SK-N-SH (cell line): ENCODE measurements at regions not wholly inside any gene's neighbourhood (a gene's known extent, or its start where the extent isn't known, plus 50 kb on each side); places are given as distances from the start of the nearest gene placed in this dataset.

Source experiments
- CTCF ChIA-PET: fragments of 300-600, 350-600 bp; formaldehyde crosslinking; extraction: SDS; loops from one replicate; lab custom pipeline; 2021; lab: Yijun Ruan, JAX
- POLR2A ChIA-PET: fragments of 350-600 bp; sonication (Branson Sonifier 250); formaldehyde crosslinking; extraction: SDS; loops from one replicate; lab custom pipeline; 2020; ENCODE audit warnings: antibody characterized with exemption, inconsistent platforms; lab: Yijun Ruan, JAX
- DNase-seq: peaks from one replicate; pipeline ENCODE4 v3.0.0; 2012
- H2AFZ ChIP-seq: fragments of 200-600 bp; sonication (generic); 2 replicates; pipeline ENCODE4 v1.8.1; 2016; ENCODE audit warnings: antibody characterized with exemption, mild to moderate bottlenecking, low read depth
- H3F3A ChIP-seq: fragments of 200-600 bp; sonication (generic); replicated peaks from 2 replicates; pipeline ENCODE3; 2016; ENCODE audit warnings: antibody characterized with exemption, mild to moderate bottlenecking; ENCODE audit not compliant: insufficient read depth
- H3K27ac ChIP-seq, 2 experiments: fragments of 200-500 bp in 1 of 2; fragments of 200-600 bp in 1 of 2; sonication (Bioruptor generic) in 1 of 2; sonication (generic), shearing (Covaris generic) in 1 of 2; 2 replicates each; pipeline versions ENCODE4 v1.5.1 to v1.6.1; 2014 to 2016; ENCODE audit warnings: low read depth in 2 of 2, inconsistent platforms in 1 of 2, low read length in 1 of 2, mild to moderate bottlenecking in 1 of 2, mixed read lengths in 1 of 2
- H3K27me3 ChIP-seq: fragments of 200-600 bp; sonication (generic), shearing (Covaris generic); 2 replicates; pipeline ENCODE4 v1.6.1; 2016; ENCODE audit warnings: mixed run types; ENCODE audit not compliant: insufficient read depth
- H3K36me3 ChIP-seq, 2 experiments: fragments of 200-500 bp in 1 of 2; fragments of 200-600 bp in 1 of 2; sonication (Bioruptor generic) in 1 of 2; sonication (generic) in 1 of 2; replicated peaks in 1 of 2; 2 replicates each; pipeline versions ENCODE3 to v1.5.1; 2014 to 2016; ENCODE audit warnings: low read length in 1 of 2, mild to moderate bottlenecking in 1 of 2; ENCODE audit not compliant: insufficient read depth in 2 of 2, control insufficient read depth in 1 of 2
- H3K4me1 ChIP-seq, 2 experiments: fragments of 200-500 bp in 1 of 2; fragments of 200-600 bp in 1 of 2; sonication (Bioruptor generic) in 1 of 2; sonication (generic), shearing (Covaris generic) in 1 of 2; 2 replicates each; pipeline versions ENCODE4 v1.5.1 to v1.6.1; 2014 to 2016; ENCODE audit warnings: low read depth in 1 of 2, low read length in 1 of 2, mixed run types in 1 of 2; ENCODE audit not compliant: insufficient read depth in 2 of 2, control insufficient read depth in 1 of 2
- H3K4me2 ChIP-seq: fragments of 200-600 bp; sonication (generic), shearing (Covaris generic); 2 replicates; pipeline ENCODE4 v1.6.1; 2017; ENCODE audit warnings: mixed run types
- H3K4me3 ChIP-seq, 2 experiments: fragments of 200-500 bp in 1 of 2; fragments of 200-600 bp in 1 of 2; sonication (Bioruptor generic) in 1 of 2; sonication (generic), shearing (Covaris generic) in 1 of 2; 2 replicates each; pipeline versions ENCODE4 v1.5.1 to v1.8.1; 2014 to 2016; ENCODE audit warnings: low read depth in 2 of 2, inconsistent platforms in 1 of 2, low read length in 1 of 2, mild to moderate bottlenecking in 1 of 2, mixed read lengths in 1 of 2, moderate library complexity in 1 of 2
- H3K79me2 ChIP-seq: fragments of 200-600 bp; sonication (generic); 2 replicates; pipeline ENCODE4 v1.8.1; 2017; ENCODE audit warnings: mild to moderate bottlenecking; ENCODE audit not compliant: insufficient read depth
- H3K9ac ChIP-seq: fragments of 200-600 bp; sonication (generic); 2 replicates; pipeline ENCODE4 v1.6.1; 2017; ENCODE audit warnings: mixed run types
- H3K9me2 ChIP-seq: fragments of 200-600 bp; sonication (generic); 2 replicates; pipeline ENCODE4 v1.6.1; 2017; ENCODE audit warnings: mixed run types
- H3K9me3 ChIP-seq: fragments of 200-600 bp; sonication (generic); 2 replicates; pipeline ENCODE4 v1.6.1; 2017; ENCODE audit warnings: mixed run types, mild to moderate bottlenecking, moderate library complexity
- H4K20me1 ChIP-seq: fragments of 200-600 bp; sonication (generic); 2 replicates; pipeline ENCODE4 v1.6.1; 2017; ENCODE audit warnings: mild to moderate bottlenecking, mixed run types; ENCODE audit not compliant: insufficient read depth
- FOSL2 ChIP-seq: IDR thresholded peaks from 2 replicates; pipeline ENCODE4 v1.4.0; 2012; ENCODE audit warnings: low read depth, mild to moderate bottlenecking, moderate library complexity, borderline replicate concordance
- FOXM1 ChIP-seq: IDR thresholded peaks from 2 replicates; pipeline ENCODE4 v1.4.0; 2012; ENCODE audit warnings: low read depth, mild to moderate bottlenecking
- GATA2 ChIP-seq: sonication (generic); formaldehyde crosslinking; IDR thresholded peaks from 2 replicates; pipeline ENCODE4 v1.5.0; 2020; ENCODE audit warnings: mild to moderate bottlenecking, missing genetic modification reagents
- JUND ChIP-seq: IDR thresholded peaks from 2 replicates; pipeline ENCODE4 v1.4.0; 2012
- MXI1 ChIP-seq: IDR thresholded peaks from 2 replicates; pipeline ENCODE4 v1.6.1; 2012; ENCODE audit warnings: mild to moderate bottlenecking, low read depth, low read length, improper control_type of control experiment
- NFIC ChIP-seq: IDR thresholded peaks from 2 replicates; pipeline ENCODE4 v1.4.0; 2012; ENCODE audit warnings: borderline replicate concordance
- NRF1 ChIP-seq: IDR thresholded peaks from 2 replicates; pipeline ENCODE4 v1.6.1; 2012; ENCODE audit warnings: low read depth, mild to moderate bottlenecking, low read length
- POLR2AphosphoS5 ChIP-seq: IDR thresholded peaks from 2 replicates; pipeline ENCODE4 v1.6.1; 2012; ENCODE audit warnings: low read depth, low read length
- RAD21 ChIP-seq: IDR thresholded peaks from 2 replicates; pipeline ENCODE4 v1.6.1; 2012; ENCODE audit warnings: mild to moderate bottlenecking, low read length
- RCOR1 ChIP-seq: fragments of 150-350 bp; IDR thresholded peaks from 2 replicates; pipeline ENCODE4 v1.6.1; 2017; ENCODE audit warnings: antibody characterized with exemption, low read length
- RFX5 ChIP-seq: IDR thresholded peaks from 2 replicates; pipeline ENCODE4 v1.6.1; 2012; ENCODE audit warnings: mild to moderate bottlenecking, improper control_type of control experiment, low read length
- SIN3A ChIP-seq: IDR thresholded peaks from 2 replicates; pipeline ENCODE4 v1.6.1; 2012; ENCODE audit warnings: low read depth, mild to moderate bottlenecking, low read length, moderate library complexity, borderline replicate concordance
- TAF1 ChIP-seq: IDR thresholded peaks from 2 replicates; pipeline ENCODE4 v1.6.1; 2012; ENCODE audit warnings: low read depth, mild to moderate bottlenecking, low read length, moderate library complexity, borderline replicate concordance
- TCF12 ChIP-seq: IDR thresholded peaks from 2 replicates; pipeline ENCODE4 v1.4.0; 2012
- YY1 ChIP-seq: IDR thresholded peaks from 2 replicates; pipeline ENCODE4 v1.4.0; 2012; ENCODE audit warnings: low read depth, mild to moderate bottlenecking
- WGBS: methylation state at CpG from one replicate; pipeline ENCODE4 v1.1.6; 2017; ENCODE audit warnings: low lambda C conversion rate; 5-methylcytosine and 5-hydroxymethylcytosine counted together
- TF ChIP-seq, protein P1 (sequence below): fragments of 150-350 bp; IDR thresholded peaks from 2 replicates; pipeline ENCODE4 v1.6.1; 2016; ENCODE audit warnings: mild to moderate bottlenecking, low read depth, low read length
- TF ChIP-seq, protein P2 (sequence below): IDR thresholded peaks from 2 replicates; pipeline ENCODE4 v1.4.0; 2012; ENCODE audit warnings: low read depth, borderline replicate concordance
- TF ChIP-seq, protein P3 (sequence below): IDR thresholded peaks from 2 replicates; pipeline ENCODE4 v1.4.0; 2012; ENCODE audit warnings: low read depth
- TF ChIP-seq, protein P4 (sequence below): IDR thresholded peaks from 2 replicates; pipeline ENCODE4 v1.6.1; 2012; ENCODE audit warnings: mild to moderate bottlenecking, low read depth, low read length, moderate library complexity

DNA sequence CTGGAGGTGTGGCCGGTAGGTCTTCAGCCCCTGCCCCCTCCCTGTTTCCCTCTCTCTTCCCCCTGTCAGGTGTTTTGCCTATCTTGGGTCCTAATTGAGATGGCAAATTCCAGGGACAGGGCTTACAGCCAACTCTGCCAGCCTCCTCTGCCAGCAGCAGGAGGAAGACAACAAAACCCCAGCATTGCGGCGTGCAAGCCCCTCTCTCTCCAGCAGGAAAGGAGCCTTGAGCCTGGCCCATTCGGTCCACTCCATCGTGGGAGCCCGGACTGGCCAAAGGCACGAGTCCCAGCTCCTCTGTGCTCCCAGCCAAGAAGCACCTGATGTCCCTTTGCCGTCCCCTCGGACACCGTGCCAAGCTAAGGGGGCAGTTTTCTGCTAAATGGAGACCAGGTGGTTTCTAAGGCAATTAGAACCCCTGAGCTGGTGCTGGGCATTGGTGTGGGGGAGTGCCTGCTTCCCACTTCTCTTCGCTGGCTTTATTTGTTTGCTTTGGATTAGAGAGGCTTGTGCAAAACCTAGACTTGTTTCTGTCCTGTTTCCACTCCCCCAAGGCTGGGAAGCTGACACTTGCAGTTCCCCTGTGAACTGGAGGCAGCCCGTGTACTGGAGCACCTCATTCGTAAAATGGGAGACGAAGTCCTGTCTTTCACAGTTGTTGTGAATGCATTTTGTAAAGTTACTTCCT, 57.1 kb upstream of the LHX5 start (continued):
- TF ChIP-seq GATA2 (CRISPR knock-in tag), result no peak
- TF ChIP-seq, protein P1, sequence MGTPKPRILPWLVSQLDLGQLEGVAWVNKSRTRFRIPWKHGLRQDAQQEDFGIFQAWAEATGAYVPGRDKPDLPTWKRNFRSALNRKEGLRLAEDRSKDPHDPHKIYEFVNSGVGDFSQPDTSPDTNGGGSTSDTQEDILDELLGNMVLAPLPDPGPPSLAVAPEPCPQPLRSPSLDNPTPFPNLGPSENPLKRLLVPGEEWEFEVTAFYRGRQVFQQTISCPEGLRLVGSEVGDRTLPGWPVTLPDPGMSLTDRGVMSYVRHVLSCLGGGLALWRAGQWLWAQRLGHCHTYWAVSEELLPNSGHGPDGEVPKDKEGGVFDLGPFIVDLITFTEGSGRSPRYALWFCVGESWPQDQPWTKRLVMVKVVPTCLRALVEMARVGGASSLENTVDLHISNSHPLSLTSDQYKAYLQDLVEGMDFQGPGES, result no peak
- TF ChIP-seq RCOR1, result no peak
- TF ChIP-seq RAD21, result no peak
- TF ChIP-seq TCF12, result no peak
- no peak for TF ChIP-seq POLR2AphosphoS5
- TF ChIP-seq, protein P2, sequence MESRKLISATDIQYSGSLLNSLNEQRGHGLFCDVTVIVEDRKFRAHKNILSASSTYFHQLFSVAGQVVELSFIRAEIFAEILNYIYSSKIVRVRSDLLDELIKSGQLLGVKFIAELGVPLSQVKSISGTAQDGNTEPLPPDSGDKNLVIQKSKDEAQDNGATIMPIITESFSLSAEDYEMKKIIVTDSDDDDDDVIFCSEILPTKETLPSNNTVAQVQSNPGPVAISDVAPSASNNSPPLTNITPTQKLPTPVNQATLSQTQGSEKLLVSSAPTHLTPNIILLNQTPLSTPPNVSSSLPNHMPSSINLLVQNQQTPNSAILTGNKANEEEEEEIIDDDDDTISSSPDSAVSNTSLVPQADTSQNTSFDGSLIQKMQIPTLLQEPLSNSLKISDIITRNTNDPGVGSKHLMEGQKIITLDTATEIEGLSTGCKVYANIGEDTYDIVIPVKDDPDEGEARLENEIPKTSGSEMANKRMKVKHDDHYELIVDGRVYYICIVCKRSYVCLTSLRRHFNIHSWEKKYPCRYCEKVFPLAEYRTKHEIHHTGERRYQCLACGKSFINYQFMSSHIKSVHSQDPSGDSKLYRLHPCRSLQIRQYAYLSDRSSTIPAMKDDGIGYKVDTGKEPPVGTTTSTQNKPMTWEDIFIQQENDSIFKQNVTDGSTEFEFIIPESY, result no peak
- TF ChIP-seq MXI1, result no peak
- TF ChIP-seq YY1, result no peak
- TF ChIP-seq, protein P3, sequence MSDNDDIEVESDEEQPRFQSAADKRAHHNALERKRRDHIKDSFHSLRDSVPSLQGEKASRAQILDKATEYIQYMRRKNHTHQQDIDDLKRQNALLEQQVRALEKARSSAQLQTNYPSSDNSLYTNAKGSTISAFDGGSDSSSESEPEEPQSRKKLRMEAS, result no peak

DNA sequence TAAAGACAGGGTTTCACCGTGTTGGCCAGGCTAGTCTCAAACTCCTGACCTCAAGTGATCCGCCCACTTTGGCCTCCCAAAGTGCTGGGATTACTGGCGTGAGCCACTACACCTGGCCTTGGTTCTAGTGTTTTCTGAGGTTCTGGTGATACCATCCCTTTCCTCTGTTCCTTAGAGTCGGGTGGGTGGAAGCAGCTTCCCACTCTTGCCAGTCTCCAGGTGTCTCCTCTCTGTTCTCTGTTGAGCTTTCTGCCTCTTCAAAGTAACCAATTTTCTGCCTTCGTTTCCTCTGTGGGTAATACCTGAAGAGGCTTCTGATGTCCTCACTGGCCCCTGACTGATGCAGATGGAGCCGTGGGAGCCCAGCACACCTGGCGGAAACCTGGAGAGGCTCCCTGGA, 53.4 kb upstream of the LHX5 start:
- WGBS, result 15% methylated on average over 7 of the region's 7 CpGs
- H3K36me3 ChIP-seq, result no peaks in the 10 kb centered on the region
- TF ChIP-seq RAD21 (no peak), TCF12 (no peak), RFX5 (no peak), JUND (no peak), FOXM1 (no peak), NRF1 (no peak), SIN3A (no peak), POLR2AphosphoS5 (no peak), NFIC (no peak), FOSL2 (no peak), YY1 (no peak), TAF1 (no peak)
- TF ChIP-seq, protein P4, sequence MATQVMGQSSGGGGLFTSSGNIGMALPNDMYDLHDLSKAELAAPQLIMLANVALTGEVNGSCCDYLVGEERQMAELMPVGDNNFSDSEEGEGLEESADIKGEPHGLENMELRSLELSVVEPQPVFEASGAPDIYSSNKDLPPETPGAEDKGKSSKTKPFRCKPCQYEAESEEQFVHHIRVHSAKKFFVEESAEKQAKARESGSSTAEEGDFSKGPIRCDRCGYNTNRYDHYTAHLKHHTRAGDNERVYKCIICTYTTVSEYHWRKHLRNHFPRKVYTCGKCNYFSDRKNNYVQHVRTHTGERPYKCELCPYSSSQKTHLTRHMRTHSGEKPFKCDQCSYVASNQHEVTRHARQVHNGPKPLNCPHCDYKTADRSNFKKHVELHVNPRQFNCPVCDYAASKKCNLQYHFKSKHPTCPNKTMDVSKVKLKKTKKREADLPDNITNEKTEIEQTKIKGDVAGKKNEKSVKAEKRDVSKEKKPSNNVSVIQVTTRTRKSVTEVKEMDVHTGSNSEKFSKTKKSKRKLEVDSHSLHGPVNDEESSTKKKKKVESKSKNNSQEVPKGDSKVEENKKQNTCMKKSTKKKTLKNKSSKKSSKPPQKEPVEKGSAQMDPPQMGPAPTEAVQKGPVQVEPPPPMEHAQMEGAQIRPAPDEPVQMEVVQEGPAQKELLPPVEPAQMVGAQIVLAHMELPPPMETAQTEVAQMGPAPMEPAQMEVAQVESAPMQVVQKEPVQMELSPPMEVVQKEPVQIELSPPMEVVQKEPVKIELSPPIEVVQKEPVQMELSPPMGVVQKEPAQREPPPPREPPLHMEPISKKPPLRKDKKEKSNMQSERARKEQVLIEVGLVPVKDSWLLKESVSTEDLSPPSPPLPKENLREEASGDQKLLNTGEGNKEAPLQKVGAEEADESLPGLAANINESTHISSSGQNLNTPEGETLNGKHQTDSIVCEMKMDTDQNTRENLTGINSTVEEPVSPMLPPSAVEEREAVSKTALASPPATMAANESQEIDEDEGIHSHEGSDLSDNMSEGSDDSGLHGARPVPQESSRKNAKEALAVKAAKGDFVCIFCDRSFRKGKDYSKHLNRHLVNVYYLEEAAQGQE, result no peak
- TF ChIP-seq, protein P1, result no peak
- TF ChIP-seq, protein P2, result no peak
- TF ChIP-seq, protein P3, result no peak
- no peak overlapping the region for H3K4me3 ChIP-seq
- POLR2A ChIA-PET, result no interaction called here
- H3K9me2 ChIP-seq, result no peaks in the 10 kb centered on the region
- no peaks in the 10 kb centered on the region for H3F3A ChIP-seq
- no peak for DNase-seq
- no peaks in the 10 kb centered on the region for H3K79me2 ChIP-seq
- no peak overlapping the region for H3K9ac ChIP-seq
- CTCF ChIA-PET, result no interaction called here
- H3K4me2 ChIP-seq, result no peak overlapping the region
- peaks cover 24% of the 10 kb centered on the region for H3K27me3 ChIP-seq
- peaks cover 0 to 7% of the 10 kb centered on the region in 2 experiments; a peak in 1 of 4 replicates for H3K4me1 ChIP-seq
- no peak overlapping the region for H3K27ac ChIP-seq
- H2AFZ ChIP-seq, result no peak overlapping the region
- no peaks in the 10 kb centered on the region for H3K9me3 ChIP-seq
- H4K20me1 ChIP-seq, result no peaks in the 10 kb centered on the region
